Immature natural killer cell (primary cell): ENCODE measurements at regions not wholly inside any gene's neighbourhood (a gene's known extent, or its start where the extent isn't known, plus 50 kb on each side); places are given as distances from the start of the nearest gene placed in this dataset.

Source experiments
- DNase-seq, 3 donors: peaks; one replicate each; pipeline ENCODE4 v3.0.0; 2022; ENCODE audit warnings: mixed read lengths in 1 of 3
- H3K27ac Mint-ChIP-seq, 6 donors: one replicate each; pipeline ENCODE4 v1.8.0; 2020; ENCODE audit warnings: mixed read lengths in 6 of 6, mild to moderate bottlenecking in 5 of 6, inconsistent platforms in 4 of 6, moderate library complexity in 3 of 6
- H3K27me3 Mint-ChIP-seq, 3 donors: one replicate each; pipeline ENCODE4 v1.8.0; 2020 to 2021; ENCODE audit warnings: low read depth in 3 of 3, mild to moderate bottlenecking in 3 of 3, mixed read lengths in 3 of 3, moderate library complexity in 3 of 3, inconsistent platforms in 1 of 3
- H3K36me3 Mint-ChIP-seq, 3 donors: one replicate each; pipeline ENCODE4 v1.8.0; 2020; ENCODE audit warnings: mixed read lengths in 3 of 3, inconsistent platforms in 2 of 3, mild to moderate bottlenecking in 2 of 3
- H3K4me1 Mint-ChIP-seq, 2 donors: one replicate each; pipeline ENCODE4 v1.8.0; 2020; ENCODE audit warnings: inconsistent platforms in 2 of 2, mild to moderate bottlenecking in 2 of 2, mixed read lengths in 2 of 2, moderate library complexity in 1 of 2
- H3K4me3 Mint-ChIP-seq, 5 donors: one replicate each; pipeline ENCODE4 v1.8.0; 2020; ENCODE audit warnings: mild to moderate bottlenecking in 5 of 5, mixed read lengths in 5 of 5, inconsistent platforms in 3 of 5, moderate library complexity in 3 of 5
- H3K9me3 Mint-ChIP-seq, 6 donors: one replicate each; pipeline ENCODE4 v1.8.0; 2020; ENCODE audit warnings: mild to moderate bottlenecking in 6 of 6, mixed read lengths in 6 of 6, inconsistent platforms in 4 of 6, moderate library complexity in 3 of 6

- peaks cover 5 to 12% (median 12%) of the 10 kb centered on the region in 3 donors for H3K36me3 Mint-ChIP-seq
Measured at GRCh38 chr11:24046731-24047130, 450.1 kb upstream of the LUZP2 start.

GRCh38 chr11:24056051-24056450 is 440.8 kb upstream of the LUZP2 start:
- H3K4me1 Mint-ChIP-seq = no peaks in the 10 kb centered on the region
- no peaks in the 10 kb centered on the region for H3K9me3 Mint-ChIP-seq
- peaks cover 0 to 1% (median 1%) of the 10 kb centered on the region in 3 donors for H3K27me3 Mint-ChIP-seq
- H3K4me3 Mint-ChIP-seq = no peak overlapping the region
- peak overlapping the region in 1 of 6 donors; percentile 14 for H3K27ac Mint-ChIP-seq
- H3K36me3 Mint-ChIP-seq = no peaks in the 10 kb centered on the region
- no peak for DNase-seq

More at GRCh38 chr11:24046731-24047130, 450.1 kb upstream of the LUZP2 start:
- H3K27ac Mint-ChIP-seq = no peak overlapping the region
- DNase-seq = no peak
- peaks cover 0 to 3% (median 0%) of the 10 kb centered on the region in 3 donors for H3K27me3 Mint-ChIP-seq
- no peak overlapping the region for H3K4me3 Mint-ChIP-seq
- H3K4me1 Mint-ChIP-seq = no peaks in the 10 kb centered on the region
- H3K9me3 Mint-ChIP-seq = peaks cover 3 to 27% (median 12%) of the 10 kb centered on the region in 6 donors

GRCh38 chr11:24060125-24060524 is 436.7 kb upstream of the LUZP2 start:
- Mint-ChIP-seq H3K27me3 (peaks cover 0 to 1% (median 0%) of the 10 kb centered on the region in 3 donors), H3K9me3 (no peaks in the 10 kb centered on the region), H3K4me3 (no peak overlapping the region), H3K36me3 (no peaks in the 10 kb centered on the region), H3K27ac (no peak overlapping the region), H3K4me1 (no peaks in the 10 kb centered on the region)
- no peak for DNase-seq

GRCh38 chr11:24064309-24064903 is 432.4 kb upstream of the LUZP2 start:
- no peak for DNase-seq
- no peak overlapping the region for H3K27ac Mint-ChIP-seq
- no peaks in the 10 kb centered on the region for H3K36me3 Mint-ChIP-seq
- no peaks in the 10 kb centered on the region for H3K4me1 Mint-ChIP-seq
- no peaks in the 10 kb centered on the region for H3K27me3 Mint-ChIP-seq
- no peak overlapping the region for H3K4me3 Mint-ChIP-seq
- H3K9me3 Mint-ChIP-seq = no peaks in the 10 kb centered on the region

- no peak overlapping the region for H3K4me3 Mint-ChIP-seq
- H3K4me1 Mint-ChIP-seq = no peaks in the 10 kb centered on the region
Measured at GRCh38 chr11:24068197-24068596, 428.7 kb upstream of the LUZP2 start.

GRCh38 chr11:24070435-24070834 is 426.4 kb upstream of the LUZP2 start:
- Mint-ChIP-seq H3K4me3 (no peak overlapping the region), H3K4me1 (no peaks in the 10 kb centered on the region), H3K9me3 (peaks cover 0 to 5% (median 0%) of the 10 kb centered on the region in 6 donors), H3K27me3 (no peaks in the 10 kb centered on the region), H3K36me3 (no peaks in the 10 kb centered on the region), H3K27ac (no peak overlapping the region)
- DNase-seq = no peak

More at GRCh38 chr11:24068197-24068596, 428.7 kb upstream of the LUZP2 start:
- H3K27ac Mint-ChIP-seq = no peak overlapping the region
- H3K36me3 Mint-ChIP-seq = no peaks in the 10 kb centered on the region
- DNase-seq = no peak
- H3K9me3 Mint-ChIP-seq = peaks cover 0 to 5% (median 0%) of the 10 kb centered on the region in 6 donors
- H3K27me3 Mint-ChIP-seq = no peaks in the 10 kb centered on the region

- Mint-ChIP-seq H3K4me3 (no peak overlapping the region), H3K9me3 (no peaks in the 10 kb centered on the region), H3K27ac (no peak overlapping the region), H3K4me1 (no peaks in the 10 kb centered on the region), H3K27me3 (no peaks in the 10 kb centered on the region), H3K36me3 (no peaks in the 10 kb centered on the region)
- DNase-seq = no peak
Measured at GRCh38 chr11:24078018-24078417, 418.8 kb upstream of the LUZP2 start.

GRCh38 chr11:24082241-24082640 is 414.6 kb upstream of the LUZP2 start:
- Mint-ChIP-seq H3K36me3 (no peaks in the 10 kb centered on the region), H3K27ac (no peak overlapping the region), H3K4me1 (no peaks in the 10 kb centered on the region), H3K4me3 (no peak overlapping the region), H3K9me3 (no peaks in the 10 kb centered on the region), H3K27me3 (no peaks in the 10 kb centered on the region)
- DNase-seq = no peak

- Mint-ChIP-seq H3K36me3 (no peaks in the 10 kb centered on the region), H3K4me1 (no peaks in the 10 kb centered on the region), H3K27ac (no peak overlapping the region)
Measured at GRCh38 chr11:24082860-24083259, 414.0 kb upstream of the LUZP2 start.

GRCh38 chr11:24084956-24085355 is 411.9 kb upstream of the LUZP2 start:
- no peak overlapping the region for H3K4me3 Mint-ChIP-seq
- H3K36me3 Mint-ChIP-seq = no peaks in the 10 kb centered on the region
- no peaks in the 10 kb centered on the region for H3K9me3 Mint-ChIP-seq
- no peaks in the 10 kb centered on the region for H3K27me3 Mint-ChIP-seq
- no peak overlapping the region for H3K27ac Mint-ChIP-seq
- no peak for DNase-seq
- no peaks in the 10 kb centered on the region for H3K4me1 Mint-ChIP-seq

More at GRCh38 chr11:24082860-24083259, 414.0 kb upstream of the LUZP2 start:
- H3K4me3 Mint-ChIP-seq = no peak overlapping the region
- H3K9me3 Mint-ChIP-seq = no peaks in the 10 kb centered on the region
- H3K27me3 Mint-ChIP-seq = no peaks in the 10 kb centered on the region
- DNase-seq = no peak

- Mint-ChIP-seq H3K27me3 (no peaks in the 10 kb centered on the region), H3K4me3 (no peak overlapping the region), H3K36me3 (no peaks in the 10 kb centered on the region), H3K4me1 (no peaks in the 10 kb centered on the region), H3K9me3 (no peaks in the 10 kb centered on the region), H3K27ac (no peak overlapping the region)
- no peak for DNase-seq
Measured at GRCh38 chr11:24086921-24087320, 409.9 kb upstream of the LUZP2 start.

GRCh38 chr11:24091594-24091993 is 405.3 kb upstream of the LUZP2 start:
- H3K27me3 Mint-ChIP-seq = no peaks in the 10 kb centered on the region
- no peak overlapping the region for H3K4me3 Mint-ChIP-seq
- H3K4me1 Mint-ChIP-seq = peaks cover 8 to 9% of the 10 kb centered on the region in 2 donors
- no peaks in the 10 kb centered on the region for H3K36me3 Mint-ChIP-seq
- no peak overlapping the region for H3K27ac Mint-ChIP-seq
- no peaks in the 10 kb centered on the region for H3K9me3 Mint-ChIP-seq
- DNase-seq = no peak

- Mint-ChIP-seq H3K4me1 (peaks cover 8 to 9% of the 10 kb centered on the region in 2 donors), H3K36me3 (peaks cover 0 to 3% (median 0%) of the 10 kb centered on the region in 3 donors), H3K27ac (no peak overlapping the region), H3K27me3 (no peaks in the 10 kb centered on the region), H3K9me3 (peaks cover 0 to 2% (median 0%) of the 10 kb centered on the region in 6 donors), H3K4me3 (peak overlapping the region in 1 of 5 donors; percentile 46)
- DNase-seq = no peak
Measured at GRCh38 chr11:24093375-24093774, 403.5 kb upstream of the LUZP2 start.

GRCh38 chr11:24108609-24109008 is 388.2 kb upstream of the LUZP2 start:
- no peak for DNase-seq
- H3K4me3 Mint-ChIP-seq = no peak overlapping the region
- peaks cover 0 to 11% (median 8%) of the 10 kb centered on the region in 3 donors for H3K36me3 Mint-ChIP-seq
- no peaks in the 10 kb centered on the region for H3K4me1 Mint-ChIP-seq
- peaks cover 10 to 30% (median 22%) of the 10 kb centered on the region in 6 donors for H3K9me3 Mint-ChIP-seq
- no peak overlapping the region for H3K27ac Mint-ChIP-seq
- peaks cover 0 to 5% (median 2%) of the 10 kb centered on the region in 3 donors for H3K27me3 Mint-ChIP-seq

GRCh38 chr11:24122291-24122690 is 374.6 kb upstream of the LUZP2 start:
- Mint-ChIP-seq H3K4me3 (no peak overlapping the region), H3K9me3 (no peaks in the 10 kb centered on the region), H3K27ac (no peak overlapping the region), H3K4me1 (no peaks in the 10 kb centered on the region), H3K36me3 (no peaks in the 10 kb centered on the region), H3K27me3 (peaks cover 0 to 1% (median 0%) of the 10 kb centered on the region in 3 donors)
- DNase-seq = no peak
